SK-N-SH (cell line): ENCODE measurements at regions not wholly inside any gene's neighbourhood (a gene's known extent, or its start where the extent isn't known, plus 50 kb on each side); places are given as distances from the start of the nearest gene placed in this dataset.

Experiments used
- CTCF ChIA-PET: fragments of 300-600, 350-600 bp; formaldehyde crosslinking; extraction: SDS; loops from one replicate; lab custom pipeline; 2021; lab: Yijun Ruan, JAX
- POLR2A ChIA-PET: fragments of 350-600 bp; sonication (Branson Sonifier 250); formaldehyde crosslinking; extraction: SDS; loops from one replicate; lab custom pipeline; 2020; ENCODE audit warnings: antibody characterized with exemption, inconsistent platforms; lab: Yijun Ruan, JAX
- DNase-seq: peaks from one replicate; pipeline ENCODE4 v3.0.0; 2012
- H2AFZ ChIP-seq: fragments of 200-600 bp; sonication (generic); 2 replicates; pipeline ENCODE4 v1.8.1; 2016; ENCODE audit warnings: antibody characterized with exemption, mild to moderate bottlenecking, low read depth
- H3F3A ChIP-seq: fragments of 200-600 bp; sonication (generic); replicated peaks from 2 replicates; pipeline ENCODE3; 2016; ENCODE audit warnings: antibody characterized with exemption, mild to moderate bottlenecking; ENCODE audit not compliant: insufficient read depth
- H3K27ac ChIP-seq, 2 experiments: fragments of 200-500 bp in 1 of 2; fragments of 200-600 bp in 1 of 2; sonication (Bioruptor generic) in 1 of 2; sonication (generic), shearing (Covaris generic) in 1 of 2; 2 replicates each; pipeline versions ENCODE4 v1.5.1 to v1.6.1; 2014 to 2016; ENCODE audit warnings: low read depth in 2 of 2, inconsistent platforms in 1 of 2, low read length in 1 of 2, mild to moderate bottlenecking in 1 of 2, mixed read lengths in 1 of 2
- H3K27me3 ChIP-seq: fragments of 200-600 bp; sonication (generic), shearing (Covaris generic); 2 replicates; pipeline ENCODE4 v1.6.1; 2016; ENCODE audit warnings: mixed run types; ENCODE audit not compliant: insufficient read depth
- H3K36me3 ChIP-seq, 2 experiments: fragments of 200-500 bp in 1 of 2; fragments of 200-600 bp in 1 of 2; sonication (Bioruptor generic) in 1 of 2; sonication (generic) in 1 of 2; replicated peaks in 1 of 2; 2 replicates each; pipeline versions ENCODE3 to v1.5.1; 2014 to 2016; ENCODE audit warnings: low read length in 1 of 2, mild to moderate bottlenecking in 1 of 2; ENCODE audit not compliant: insufficient read depth in 2 of 2, control insufficient read depth in 1 of 2
- H3K4me1 ChIP-seq, 2 experiments: fragments of 200-500 bp in 1 of 2; fragments of 200-600 bp in 1 of 2; sonication (Bioruptor generic) in 1 of 2; sonication (generic), shearing (Covaris generic) in 1 of 2; 2 replicates each; pipeline versions ENCODE4 v1.5.1 to v1.6.1; 2014 to 2016; ENCODE audit warnings: low read depth in 1 of 2, low read length in 1 of 2, mixed run types in 1 of 2; ENCODE audit not compliant: insufficient read depth in 2 of 2, control insufficient read depth in 1 of 2
- H3K4me2 ChIP-seq: fragments of 200-600 bp; sonication (generic), shearing (Covaris generic); 2 replicates; pipeline ENCODE4 v1.6.1; 2017; ENCODE audit warnings: mixed run types
- H3K4me3 ChIP-seq, 2 experiments: fragments of 200-500 bp in 1 of 2; fragments of 200-600 bp in 1 of 2; sonication (Bioruptor generic) in 1 of 2; sonication (generic), shearing (Covaris generic) in 1 of 2; 2 replicates each; pipeline versions ENCODE4 v1.5.1 to v1.8.1; 2014 to 2016; ENCODE audit warnings: low read depth in 2 of 2, inconsistent platforms in 1 of 2, low read length in 1 of 2, mild to moderate bottlenecking in 1 of 2, mixed read lengths in 1 of 2, moderate library complexity in 1 of 2
- H3K79me2 ChIP-seq: fragments of 200-600 bp; sonication (generic); 2 replicates; pipeline ENCODE4 v1.8.1; 2017; ENCODE audit warnings: mild to moderate bottlenecking; ENCODE audit not compliant: insufficient read depth
- H3K9ac ChIP-seq: fragments of 200-600 bp; sonication (generic); 2 replicates; pipeline ENCODE4 v1.6.1; 2017; ENCODE audit warnings: mixed run types
- H3K9me2 ChIP-seq: fragments of 200-600 bp; sonication (generic); 2 replicates; pipeline ENCODE4 v1.6.1; 2017; ENCODE audit warnings: mixed run types
- H3K9me3 ChIP-seq: fragments of 200-600 bp; sonication (generic); 2 replicates; pipeline ENCODE4 v1.6.1; 2017; ENCODE audit warnings: mixed run types, mild to moderate bottlenecking, moderate library complexity
- H4K20me1 ChIP-seq: fragments of 200-600 bp; sonication (generic); 2 replicates; pipeline ENCODE4 v1.6.1; 2017; ENCODE audit warnings: mild to moderate bottlenecking, mixed run types; ENCODE audit not compliant: insufficient read depth
- CTCF ChIP-seq: fragments of 200-600 bp; sonication (generic); IDR thresholded peaks from 2 replicates; pipeline ENCODE4 v1.6.1; 2017; ENCODE audit warnings: antibody characterized with exemption, mild to moderate bottlenecking, moderate library complexity
- GABPA ChIP-seq: IDR thresholded peaks from 2 replicates; pipeline ENCODE4 v1.4.0; 2012; ENCODE audit warnings: low read depth, mild to moderate bottlenecking
- MAX ChIP-seq: IDR thresholded peaks from 2 replicates; pipeline ENCODE4 v1.4.0; 2012; ENCODE audit warnings: low read depth
- MEF2A ChIP-seq: IDR thresholded peaks from 2 replicates; pipeline ENCODE4 v1.4.0; 2012; ENCODE audit warnings: low read depth, borderline replicate concordance
- MXI1 ChIP-seq: IDR thresholded peaks from 2 replicates; pipeline ENCODE4 v1.6.1; 2012; ENCODE audit warnings: mild to moderate bottlenecking, low read depth, low read length, improper control_type of control experiment
- NFIC ChIP-seq: IDR thresholded peaks from 2 replicates; pipeline ENCODE4 v1.4.0; 2012; ENCODE audit warnings: borderline replicate concordance
- POLR2AphosphoS5 ChIP-seq: IDR thresholded peaks from 2 replicates; pipeline ENCODE4 v1.6.1; 2012; ENCODE audit warnings: low read depth, low read length
- REST ChIP-seq: IDR thresholded peaks from 2 replicates; pipeline ENCODE4 v1.6.1; 2012; ENCODE audit warnings: mild to moderate bottlenecking, low read depth, low read length, moderate library complexity
- RXRA ChIP-seq: IDR thresholded peaks from 2 replicates; pipeline ENCODE4 v1.4.0; 2012; ENCODE audit warnings: low read depth, mild to moderate bottlenecking, borderline replicate concordance
- SIN3A ChIP-seq: IDR thresholded peaks from 2 replicates; pipeline ENCODE4 v1.6.1; 2012; ENCODE audit warnings: low read depth, mild to moderate bottlenecking, low read length, moderate library complexity, borderline replicate concordance
- SMC3 ChIP-seq: IDR thresholded peaks from 2 replicates; pipeline ENCODE4 v1.6.1; 2012; ENCODE audit warnings: low read depth, low read length, improper control_type of control experiment
- USF2 ChIP-seq: fragments of 150-350 bp; IDR thresholded peaks from 2 replicates; pipeline ENCODE4 v1.6.1; 2017; ENCODE audit warnings: antibody characterized with exemption, low read length, low read depth, borderline replicate concordance
- YY1 ChIP-seq: IDR thresholded peaks from 2 replicates; pipeline ENCODE4 v1.4.0; 2012; ENCODE audit warnings: low read depth, mild to moderate bottlenecking
- ZBTB33 ChIP-seq: IDR thresholded peaks from 2 replicates; pipeline ENCODE4 v1.4.0; 2012; ENCODE audit warnings: low read depth, borderline replicate concordance
- WGBS: methylation state at CpG from one replicate; pipeline ENCODE4 v1.1.6; 2017; ENCODE audit warnings: low lambda C conversion rate; 5-methylcytosine and 5-hydroxymethylcytosine counted together

- H3K9me3 ChIP-seq, result no peaks in the 10 kb centered on the region
- H3K27ac ChIP-seq, result no peak overlapping the region
- CTCF ChIA-PET, result no interaction called here
- H4K20me1 ChIP-seq, result no peaks in the 10 kb centered on the region
- H3K4me2 ChIP-seq, result no peak overlapping the region
- no peaks in the 10 kb centered on the region for H3K27me3 ChIP-seq
- H3K4me3 ChIP-seq, result no peak overlapping the region
- H3K4me1 ChIP-seq, result no peaks in the 10 kb centered on the region
- POLR2A ChIA-PET, result no interaction called here
- DNase-seq, result no peak
- H3K9me2 ChIP-seq, result no peaks in the 10 kb centered on the region
- H3K36me3 ChIP-seq, result no peaks in the 10 kb centered on the region
- H3K79me2 ChIP-seq, result no peaks in the 10 kb centered on the region
- H2AFZ ChIP-seq, result no peak overlapping the region
- H3K9ac ChIP-seq, result no peak overlapping the region
- TF ChIP-seq NFIC (no peak), YY1 (no peak), SMC3 (no peak), SIN3A (no peak), REST (no peak), POLR2AphosphoS5 (no peak), GABPA (no peak), MAX (no peak), MXI1 (no peak), ZBTB33 (no peak), USF2 (no peak), RXRA (no peak), CTCF (no peak), MEF2A (no peak)
- TF ChIP-seq, all 33 proteins: peak for 0
- WGBS, result 11% methylated on average over 3 of the region's 30 CpGs
- no peaks in the 10 kb centered on the region for H3F3A ChIP-seq
Observed at GRCh38 chr18:66395671-66396218, 208.1 kb downstream of the CDH19 start.
